G401 (cell line): ENCODE measurements at regions not wholly inside any gene's neighbourhood (a gene's known extent, or its start where the extent isn't known, plus 50 kb on each side); places are given as distances from the start of the nearest gene placed in this dataset.

Experiments used
- DNase-seq: peaks from one replicate; pipeline ENCODE4 v3.0.0-alpha.2; 2015; ENCODE audit warnings: low spot score
- in situ Hi-C: cut with HindIII; loops from 2 replicates; pipeline ENCODE4 v1.10.0; 2016; ENCODE audit warnings: low sequenced_read_pairs, mixed read lengths

GRCh38 chr20:36824142-36824940 is 50.8 kb upstream of the DSN1 start:
- DNase-seq, result no peak
- in situ Hi-C loops, result no loop called here

- DNase-seq, result peak; percentile 65
- in situ Hi-C loops, result no loop called here
Measured at GRCh38 chr20:36825385-36826104, 50.4 kb upstream of the TLDC2 start.
